Esophagus squamous epithelium (tissue), 4 donors: ENCODE measurements at regions not wholly inside any gene's neighbourhood (a gene's known extent, or its start where the extent isn't known, plus 50 kb on each side); places are given as distances from the start of the nearest gene placed in this dataset.
"Not testable (repeated sequence)": the region's sequence is repeated elsewhere in the genome, so short reads cannot be mapped to it uniquely, and the experiment has no call there.

Experiments used
- CTCF ChIP-seq, 6 experiments: fragments of 450-650 bp in 4 of 6; fragments of 200-600 bp in 2 of 6; sonication (generic) in 2 of 6; IDR thresholded peaks; one replicate each; pipeline ENCODE4 v1.5.1; 2016 to 2019; ENCODE audit warnings: antibody characterized with exemption in 6 of 6, mild to moderate bottlenecking in 4 of 6, moderate library complexity in 4 of 6
- POLR2A ChIP-seq, 4 donors: fragments of 450-650 bp; IDR thresholded peaks; one replicate each; pipeline ENCODE4 v1.6.1; 2017; ENCODE audit warnings: antibody characterized with exemption in 4 of 4, mild to moderate bottlenecking in 4 of 4, moderate library complexity in 3 of 4

GRCh38 chr5:112559501-112559900, 140.4 kb upstream of the EPB41L4A start:
- not testable (repeated sequence) for TF ChIP-seq CTCF, POLR2A (IDR thresholded peaks at IDR 0.05)
